LHCN-M2 (cell line): ENCODE measurements at regions not wholly inside any gene's neighbourhood (a gene's known extent, or its start where the extent isn't known, plus 50 kb on each side); places are given as distances from the start of the nearest gene placed in this dataset.

Experiments used
- DNase-seq: peaks from one replicate; pipeline ENCODE4 v3.0.0-alpha.2; 2012; ENCODE audit warnings: low read depth

- no peak for DNase-seq
Observed at GRCh38 chr12:115708801-115709200, 568.7 kb downstream of the MED13L start.

GRCh38 chr12:115700896-115701465 is 576.5 kb downstream of the MED13L start:
- no peak for DNase-seq

- DNase-seq: no peak
Observed at GRCh38 chr12:115700081-115700480, 577.4 kb downstream of the MED13L start.

GRCh38 chr12:115698257-115698656 is 579.2 kb downstream of the MED13L start:
- DNase-seq: no peak

- no peak for DNase-seq
Observed at GRCh38 chr12:115697340-115697739, 580.2 kb downstream of the MED13L start.

- no peak for DNase-seq
Observed at GRCh38 chr12:115694564-115694963, 582.9 kb downstream of the MED13L start.

- no peak for DNase-seq
Observed at GRCh38 chr12:115693970-115694369, 583.5 kb downstream of the MED13L start.

GRCh38 chr12:115691123-115691522 is 586.4 kb downstream of the MED13L start:
- no peak for DNase-seq

GRCh38 chr12:115687094-115687493 is 590.4 kb downstream of the MED13L start:
- no peak for DNase-seq

GRCh38 chr12:115683240-115683780 is 594.2 kb downstream of the MED13L start:
- DNase-seq: no peak

GRCh38 chr12:115680967-115681366 is 596.5 kb downstream of the MED13L start:
- no peak for DNase-seq

- no peak for DNase-seq
Observed at GRCh38 chr12:115672506-115673080, 604.9 kb downstream of the MED13L start.

- no peak for DNase-seq
Observed at GRCh38 chr12:115672086-115672485, 605.4 kb downstream of the MED13L start.

GRCh38 chr12:115670869-115671268 is 606.6 kb downstream of the MED13L start:
- DNase-seq: no peak

- no peak for DNase-seq
Observed at GRCh38 chr12:115667116-115667515, 610.4 kb downstream of the MED13L start.

- DNase-seq: no peak
Observed at GRCh38 chr12:115666168-115666567, 611.3 kb downstream of the MED13L start.

- DNase-seq: no peak
Observed at GRCh38 chr12:115661112-115661511, 616.4 kb downstream of the MED13L start.

GRCh38 chr12:115660211-115660805 is 617.2 kb downstream of the MED13L start:
- peak; percentile 0 for DNase-seq

GRCh38 chr12:115659422-115659821 is 618.1 kb downstream of the MED13L start:
- no peak for DNase-seq

- DNase-seq: no peak
Observed at GRCh38 chr12:115657081-115658013, 620.1 kb downstream of the MED13L start.

- no peak for DNase-seq
Observed at GRCh38 chr12:115650026-115650425, 627.5 kb downstream of the MED13L start.

GRCh38 chr12:115648463-115648862 is 629.0 kb downstream of the MED13L start:
- no peak for DNase-seq
